ENCODE measurements at regions not wholly inside any gene's neighbourhood (a gene's known extent, or its start where the extent isn't known, plus 50 kb on each side); places are given as distances from the start of the nearest gene placed in this dataset.
A peak's percentile ranks its signal among the peaks of the same experiment; 100 is the strongest.

GRCh38 chr6:128821116-128821515 lies 61.8 kb upstream of the LAMA2 start:
- no peaks in the 10 kb centered on the region for H3K9me2 ChIP-seq (replicated peaks; ENCODE audit: insufficient read depth, low read length)
- TF ChIP-seq EZH2phosphoT487 (IDR thresholded peaks at IDR 0.05; ENCODE audit: low read length) (no peak), EZH2 (optimal IDR thresholded peaks at IDR 0.05; ENCODE audit: low read depth, low read length) (no peak), CTCF (IDR thresholded peaks at IDR 0.05; ENCODE audit: low read length) (no peak)
- no peaks in the 10 kb centered on the region for H3K9me3 ChIP-seq (replicated peaks; ENCODE audit: insufficient read depth, low read length)

GRCh38 chr6:128808856-128809255 lies 74.1 kb upstream of the LAMA2 start:
- Histone ChIP-seq H3K4me2 (ENCODE audit: low read depth, low read length) (no peak overlapping the region), H3K4me1 (ENCODE audit: low read length) (no peaks in the 10 kb centered on the region), H4K20me1 (ENCODE audit: insufficient read depth, low read length) (no peaks in the 10 kb centered on the region), H3F3A (ENCODE audit: insufficient read depth, low read length) (no peaks in the 10 kb centered on the region), H3K27me3 (replicated peaks; ENCODE audit: insufficient read depth, low read length) (no peaks in the 10 kb centered on the region), H3K9ac (ENCODE audit: low read length) (no peak overlapping the region), H3K9me3 (replicated peaks; ENCODE audit: insufficient read depth, low read length) (no peaks in the 10 kb centered on the region), H3K27ac (ENCODE audit: low read length) (no peak overlapping the region), H3K4me3 (ENCODE audit: low read length) (no peak overlapping the region), H3K9me2 (replicated peaks; ENCODE audit: insufficient read depth, low read length) (no peaks in the 10 kb centered on the region), H2AFZ (ENCODE audit: low read length) (no peak overlapping the region), H3K36me3 (replicated peaks; ENCODE audit: insufficient read depth, low read length) (no peaks in the 10 kb centered on the region), H3K79me2 (ENCODE audit: low read length) (no peaks in the 10 kb centered on the region)
- DNase-seq: no peak
- TF ChIP-seq EZH2 (optimal IDR thresholded peaks at IDR 0.05; ENCODE audit: low read depth, low read length): no peak
- TF ChIP-seq CTCF (IDR thresholded peaks at IDR 0.05; ENCODE audit: low read length): no peak
- no peak for TF ChIP-seq EZH2phosphoT487 (IDR thresholded peaks at IDR 0.05; ENCODE audit: low read length)

More at GRCh38 chr6:128821116-128821515, 61.8 kb upstream of the LAMA2 start:
- Histone ChIP-seq H3K36me3 (replicated peaks; ENCODE audit: insufficient read depth, low read length) (no peaks in the 10 kb centered on the region), H3F3A (ENCODE audit: insufficient read depth, low read length) (no peaks in the 10 kb centered on the region), H3K4me3 (ENCODE audit: low read length) (no peak overlapping the region), H3K4me1 (ENCODE audit: low read length) (no peaks in the 10 kb centered on the region), H3K79me2 (ENCODE audit: low read length) (no peaks in the 10 kb centered on the region), H3K27me3 (replicated peaks; ENCODE audit: insufficient read depth, low read length) (no peaks in the 10 kb centered on the region), H3K4me2 (ENCODE audit: low read depth, low read length) (no peak overlapping the region), H2AFZ (ENCODE audit: low read length) (no peak overlapping the region), H3K9ac (ENCODE audit: low read length) (no peak overlapping the region), H3K27ac (ENCODE audit: low read length) (no peak overlapping the region), H4K20me1 (ENCODE audit: insufficient read depth, low read length) (no peaks in the 10 kb centered on the region)
- no peak for DNase-seq

GRCh38 chr6:128807577-128807976 lies 75.4 kb upstream of the LAMA2 start:
- H4K20me1 ChIP-seq (ENCODE audit: insufficient read depth, low read length): no peaks in the 10 kb centered on the region
- H3K27ac ChIP-seq (ENCODE audit: low read length): no peak overlapping the region
- H3K9ac ChIP-seq (ENCODE audit: low read length): no peak overlapping the region
- H3K27me3 ChIP-seq (replicated peaks; ENCODE audit: insufficient read depth, low read length): no peaks in the 10 kb centered on the region
- no peaks in the 10 kb centered on the region for H3K79me2 ChIP-seq (ENCODE audit: low read length)
- peak; percentile 28 for DNase-seq
- H3K9me2 ChIP-seq (replicated peaks; ENCODE audit: insufficient read depth, low read length): no peaks in the 10 kb centered on the region
- no peak overlapping the region for H3K4me3 ChIP-seq (ENCODE audit: low read length)
- H3F3A ChIP-seq (ENCODE audit: insufficient read depth, low read length): no peaks in the 10 kb centered on the region
- no peak overlapping the region for H2AFZ ChIP-seq (ENCODE audit: low read length)
- TF ChIP-seq EZH2 (optimal IDR thresholded peaks at IDR 0.05; ENCODE audit: low read depth, low read length) (no peak), CTCF (IDR thresholded peaks at IDR 0.05; ENCODE audit: low read length) (peak; percentile 41)
- H3K36me3 ChIP-seq (replicated peaks; ENCODE audit: insufficient read depth, low read length): no peaks in the 10 kb centered on the region
- H3K9me3 ChIP-seq (replicated peaks; ENCODE audit: insufficient read depth, low read length): no peaks in the 10 kb centered on the region
- H3K4me2 ChIP-seq (ENCODE audit: low read depth, low read length): no peak overlapping the region
- H3K4me1 ChIP-seq (ENCODE audit: low read length): no peaks in the 10 kb centered on the region

All from MM.1S (cell line).